Urinary bladder (tissue), 3 donors: ENCODE measurements at regions not wholly inside any gene's neighbourhood (a gene's known extent, or its start where the extent isn't known, plus 50 kb on each side); places are given as distances from the start of the nearest gene placed in this dataset.

Source experiments
- DNase-seq: peaks from one replicate; pipeline ENCODE4 v3.0.0-alpha.2; 2015; ENCODE audit errors: extremely low spot score
- H3K27ac ChIP-seq: one replicate; pipeline ENCODE4 v1.5.1; 2013; ENCODE audit warnings: low read depth, mild to moderate bottlenecking, moderate library complexity
- H3K36me3 ChIP-seq: one replicate; pipeline ENCODE4 v1.6.1; 2013; ENCODE audit warnings: mild to moderate bottlenecking, moderate library complexity; ENCODE audit not compliant: insufficient read depth
- H3K4me1 ChIP-seq: one replicate; pipeline ENCODE4 v1.6.1; 2013; ENCODE audit warnings: mild to moderate bottlenecking, moderate library complexity; ENCODE audit not compliant: insufficient read depth
- H3K4me3 ChIP-seq: one replicate; pipeline ENCODE4 v1.5.1; 2013; ENCODE audit warnings: low read depth, low read length
- WGBS: extraction: QIAGEN DNeasy Blood & Tissue Kit; methylation state at CpG from one replicate; pipeline ENCODE4 v1.1.7; 2013; 5-methylcytosine and 5-hydroxymethylcytosine counted together
- donor health status: healthy with polysubstance abuse.
- donor health status: healthy.

DNA sequence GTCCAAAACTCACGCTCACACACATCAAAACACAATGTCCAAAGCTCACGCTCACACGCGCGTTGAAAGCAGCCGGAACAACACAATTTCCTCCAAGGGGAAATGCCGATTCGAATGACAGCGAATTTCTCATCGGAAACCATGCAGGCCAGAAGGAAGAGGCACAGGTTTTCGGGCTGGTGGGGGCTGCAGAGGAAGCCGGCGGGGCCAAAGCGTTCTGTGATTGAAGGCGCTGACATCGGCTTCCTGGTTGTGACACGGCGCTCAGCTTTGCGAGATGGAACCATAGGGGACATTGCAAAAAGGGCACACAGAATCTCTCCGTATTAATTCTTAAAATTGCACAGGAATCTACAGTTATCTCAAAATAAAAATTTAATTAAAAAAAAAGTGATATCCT lies 61.3 kb downstream of the FOXL3 start:
- no peaks in the 10 kb centered on the region for H3K4me1 ChIP-seq
- 69% methylated on average over 20 of the region's 20 CpGs for WGBS
- H3K27ac ChIP-seq, result no peak overlapping the region
- no peaks in the 10 kb centered on the region for H3K36me3 ChIP-seq
- no peak for DNase-seq
- no peak overlapping the region for H3K4me3 ChIP-seq

DNA sequence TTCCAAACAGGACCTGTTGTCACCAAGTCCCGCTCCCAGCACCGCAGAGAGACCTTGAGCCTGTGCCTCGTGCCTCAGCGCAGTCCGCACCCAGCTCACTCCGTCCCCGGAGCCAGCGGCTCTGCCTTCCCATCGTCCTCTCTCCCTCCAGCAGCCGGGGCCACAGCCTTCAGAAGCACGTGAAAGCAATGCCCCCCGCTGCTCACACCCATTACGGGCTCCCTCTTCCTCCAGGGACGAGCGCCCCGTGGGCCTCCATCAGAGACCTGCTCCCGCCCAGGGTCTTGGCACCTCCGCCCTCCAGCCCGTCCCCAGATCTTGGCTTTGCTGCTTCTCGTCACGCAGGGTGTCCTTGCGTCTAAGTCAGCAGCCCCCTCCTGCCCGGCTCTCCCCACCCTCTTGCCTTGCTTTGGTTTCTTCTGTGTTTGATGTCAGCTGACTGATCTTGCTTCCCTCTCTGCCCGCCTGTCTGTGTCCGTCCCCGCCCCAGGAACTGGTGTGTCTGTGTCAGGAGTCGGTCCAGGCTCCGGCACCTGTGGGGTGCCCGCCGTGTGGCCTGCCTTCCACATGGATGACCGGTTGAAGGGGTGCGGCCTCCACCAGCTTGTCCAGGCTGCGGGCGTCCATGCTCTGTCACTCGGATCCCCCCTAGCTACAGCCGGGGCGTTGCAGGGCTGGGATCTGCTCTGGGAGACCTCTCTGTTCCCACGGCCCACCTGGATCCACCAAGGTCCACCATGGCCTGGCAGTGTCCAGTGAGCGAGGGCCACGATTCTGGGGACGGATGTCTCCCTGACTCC lies 61.9 kb downstream of the FOXL3 start:
- WGBS, result 76% methylated on average over 41 of the region's 41 CpGs
- H3K4me3 ChIP-seq, result no peak overlapping the region
- no peaks in the 10 kb centered on the region for H3K4me1 ChIP-seq
- H3K36me3 ChIP-seq, result no peaks in the 10 kb centered on the region
- no peak for DNase-seq
- H3K27ac ChIP-seq, result no peak overlapping the region

DNA sequence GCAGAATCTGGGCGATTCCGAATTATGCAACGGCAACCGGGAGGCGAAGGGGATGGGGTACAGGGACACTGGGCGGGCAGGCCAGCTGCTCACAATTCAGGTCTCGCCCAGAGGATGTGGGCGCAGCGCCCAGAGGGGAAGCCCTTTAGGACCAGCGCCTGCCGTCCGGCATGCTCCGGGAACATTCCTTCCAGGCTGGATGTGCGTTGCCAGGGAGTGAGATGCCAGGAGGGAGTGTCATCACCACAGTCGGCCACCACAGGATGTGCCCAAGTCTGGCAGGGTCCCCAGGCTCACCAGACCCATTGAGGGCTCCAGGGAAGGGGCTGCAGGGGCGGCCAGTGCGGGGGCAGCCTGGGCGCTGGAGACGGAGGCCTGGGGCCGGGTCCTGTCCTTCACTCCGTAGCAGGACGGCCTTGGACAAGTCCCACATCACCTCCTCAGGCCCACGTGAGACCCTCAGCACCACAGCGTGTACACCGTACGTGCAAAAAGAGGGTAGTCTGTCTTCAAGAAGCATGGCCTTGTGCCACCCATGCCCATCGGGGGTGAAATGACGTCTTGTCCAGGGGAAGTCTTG lies 63.9 kb downstream of the FOXL3 start:
- 79% methylated on average over 28 of the region's 28 CpGs for WGBS
- DNase-seq, result no peak
- H3K36me3 ChIP-seq, result no peaks in the 10 kb centered on the region
- no peak overlapping the region for H3K27ac ChIP-seq
- H3K4me1 ChIP-seq, result no peaks in the 10 kb centered on the region
- H3K4me3 ChIP-seq, result no peak overlapping the region

DNA sequence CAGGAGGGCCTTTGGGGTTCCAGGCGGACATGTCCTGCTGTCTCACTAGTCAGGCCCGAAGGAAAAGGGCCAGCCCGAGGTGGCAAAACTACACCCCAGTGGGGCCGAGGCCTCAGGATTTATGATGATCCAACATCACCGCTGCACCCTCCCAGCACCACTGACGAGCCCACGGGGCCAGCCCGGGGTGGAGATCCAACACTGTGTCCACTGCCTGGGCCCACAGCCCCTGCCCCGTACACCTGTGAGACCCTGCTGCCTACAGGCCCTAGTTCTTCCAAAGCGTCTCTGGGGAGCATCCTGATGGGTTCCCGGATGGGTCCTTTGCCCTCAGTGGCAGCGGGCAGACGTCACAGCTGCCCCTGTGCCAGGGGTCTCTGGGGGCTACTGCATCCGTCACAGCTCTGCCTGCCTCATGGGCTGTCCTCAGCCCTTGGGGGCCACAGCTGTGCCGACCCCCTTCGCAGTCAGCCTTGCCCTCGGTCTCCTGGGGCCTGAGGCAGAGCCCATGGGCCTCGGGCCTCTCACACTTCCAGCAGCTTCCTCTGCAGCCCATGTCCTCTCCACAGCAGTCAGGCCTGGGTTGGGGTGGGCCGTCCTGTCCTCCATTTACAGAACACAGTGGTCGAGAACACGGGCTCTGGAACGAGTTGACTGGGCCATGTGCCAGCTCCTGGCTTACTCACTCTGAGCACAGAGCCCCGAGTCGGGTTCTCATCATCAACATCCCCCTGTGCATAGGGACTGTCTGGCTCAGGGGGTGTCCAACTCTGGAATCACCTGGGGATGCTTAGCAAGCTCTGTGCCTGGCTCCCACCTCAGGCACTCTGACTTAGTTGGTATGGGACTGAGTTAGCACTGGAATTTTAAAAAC lies 64.9 kb downstream of the FOXL3 start:
- WGBS, result 78% methylated on average over 24 of the region's 24 CpGs
- H3K4me1 ChIP-seq, result no peaks in the 10 kb centered on the region
- no peak overlapping the region for H3K4me3 ChIP-seq
- no peak overlapping the region for H3K27ac ChIP-seq
- H3K36me3 ChIP-seq, result no peaks in the 10 kb centered on the region
- no peak for DNase-seq

DNA sequence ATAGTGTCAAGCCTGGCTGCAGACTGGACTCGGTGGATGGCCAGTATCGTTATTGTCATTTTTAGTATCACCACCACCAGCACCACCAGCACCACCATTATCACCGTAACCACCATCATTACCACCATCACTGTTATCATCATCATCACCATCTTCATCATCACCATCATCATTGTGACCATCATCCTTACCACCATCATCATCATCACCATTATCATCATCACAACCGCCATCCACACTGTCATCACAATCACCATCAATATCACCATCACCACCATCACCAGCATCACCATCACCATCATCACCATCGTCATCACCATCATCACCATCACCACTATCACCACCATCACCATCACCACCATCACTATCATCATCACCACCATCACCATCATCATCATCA lies 65.6 kb downstream of the FOXL3 start:
- H3K4me1 ChIP-seq, result no peaks in the 10 kb centered on the region
- DNase-seq, result no peak
- no peak overlapping the region for H3K27ac ChIP-seq
- H3K4me3 ChIP-seq, result no peak overlapping the region
- H3K36me3 ChIP-seq, result no peaks in the 10 kb centered on the region
- WGBS, result 97% methylated on average over 5 of the region's 5 CpGs

DNA sequence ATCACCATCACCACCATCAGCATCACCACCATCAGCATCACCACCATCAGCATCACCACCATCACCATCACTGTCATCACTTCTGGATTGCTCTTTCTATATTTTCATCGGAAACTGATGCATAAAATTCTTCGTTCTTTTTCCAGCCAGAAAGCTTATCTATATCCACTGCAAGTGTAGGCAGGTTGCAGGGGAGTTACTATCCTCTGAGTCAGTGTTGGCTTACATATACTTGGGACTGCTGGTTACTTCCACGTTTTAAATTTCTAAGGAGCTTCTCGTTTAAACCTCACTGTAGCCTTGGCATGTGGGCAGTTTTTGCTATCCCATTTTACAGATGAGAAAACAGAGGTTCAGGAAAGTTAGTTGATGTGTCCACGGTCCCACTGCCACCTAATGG lies 66.1 kb downstream of the FOXL3 start:
- no peak for DNase-seq
- WGBS, result 74% methylated on average over 5 of the region's 5 CpGs
- no peak overlapping the region for H3K27ac ChIP-seq

DNA sequence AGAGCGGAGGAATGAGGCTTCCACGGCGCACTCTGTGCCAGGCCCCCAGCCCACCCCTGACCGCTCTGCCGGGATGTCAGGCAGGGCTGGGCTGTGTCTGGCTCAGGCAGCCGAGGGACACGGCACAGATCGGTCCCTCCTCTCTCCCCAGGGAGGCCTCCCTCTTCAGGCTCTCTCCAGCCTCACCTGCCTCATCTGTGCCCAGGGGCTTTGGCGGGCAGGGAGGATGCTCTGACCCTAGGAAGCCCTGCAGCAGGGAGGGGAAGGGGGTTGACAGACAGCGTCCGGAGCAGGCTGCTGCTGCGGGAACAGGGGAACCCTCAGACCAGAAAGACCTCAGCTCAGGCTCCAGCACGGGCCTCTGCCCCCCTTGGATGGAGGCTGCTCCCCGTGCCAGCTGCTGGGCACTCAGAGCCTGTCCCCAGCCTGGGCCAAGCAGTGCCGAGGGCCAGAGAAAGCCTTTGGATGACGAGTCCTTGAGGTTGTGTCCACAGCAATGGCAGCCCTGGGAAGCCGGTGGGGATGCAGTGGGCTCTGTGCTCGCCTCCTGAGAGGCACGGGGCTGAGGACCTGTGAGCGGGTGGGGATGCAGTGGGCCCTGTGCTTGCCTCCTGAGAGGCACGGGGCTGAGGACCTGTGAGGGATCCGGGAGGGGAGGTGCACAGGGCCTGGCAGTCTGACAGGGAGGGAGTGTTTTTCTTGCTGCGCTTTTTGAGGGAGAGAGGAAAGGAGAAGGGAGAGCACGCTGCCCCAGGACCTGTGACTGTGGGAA lies 66.9 kb downstream of the FOXL3 start:
- WGBS, result 76% methylated on average over 24 of the region's 24 CpGs
- Histone ChIP-seq H3K4me3 (no peak overlapping the region), H3K27ac (no peak overlapping the region), H3K4me1 (no peaks in the 10 kb centered on the region), H3K36me3 (no peaks in the 10 kb centered on the region)
- DNase-seq, result no peak

More for the DNA sequence above, 66.1 kb downstream of the FOXL3 start:
- no peaks in the 10 kb centered on the region for H3K36me3 ChIP-seq
- no peak overlapping the region for H3K4me3 ChIP-seq
- no peaks in the 10 kb centered on the region for H3K4me1 ChIP-seq

DNA sequence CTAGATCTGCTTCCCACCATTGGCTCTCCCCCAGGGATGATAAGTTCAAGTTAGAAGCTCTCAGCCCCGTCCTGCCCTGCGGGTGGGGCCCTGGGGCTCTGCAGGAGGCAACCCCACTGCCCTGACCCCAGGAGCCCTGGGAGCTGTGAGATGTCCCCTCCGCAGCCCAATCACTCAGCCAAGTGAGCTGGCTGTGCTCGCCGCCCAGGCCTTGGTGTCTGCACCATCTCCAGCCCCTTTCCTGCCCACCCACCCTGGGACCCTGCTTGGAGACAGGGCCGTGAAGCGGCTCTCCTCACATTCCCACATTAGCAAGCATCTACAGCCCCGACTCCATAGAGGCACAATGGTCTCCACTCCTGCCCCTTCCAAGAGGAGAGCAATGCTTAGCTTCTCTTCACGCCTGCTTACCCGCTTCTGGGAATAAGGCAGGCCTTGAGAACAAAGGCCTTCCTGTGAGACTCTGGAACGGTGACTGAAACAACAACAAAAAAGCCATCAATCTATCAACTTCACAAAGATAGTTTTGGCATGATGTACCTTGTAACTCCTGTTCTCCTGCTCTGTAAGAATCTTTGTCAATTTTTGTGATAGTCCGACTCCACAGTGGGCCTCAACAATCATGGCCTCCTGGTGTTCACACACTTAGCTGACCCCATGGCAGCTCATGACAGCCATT lies 67.7 kb downstream of the FOXL3 start:
- Histone ChIP-seq H3K36me3 (no peaks in the 10 kb centered on the region), H3K4me3 (no peak overlapping the region), H3K4me1 (no peaks in the 10 kb centered on the region), H3K27ac (no peak overlapping the region)
- 78% methylated on average over 12 of the region's 12 CpGs for WGBS
- DNase-seq, result no peak

DNA sequence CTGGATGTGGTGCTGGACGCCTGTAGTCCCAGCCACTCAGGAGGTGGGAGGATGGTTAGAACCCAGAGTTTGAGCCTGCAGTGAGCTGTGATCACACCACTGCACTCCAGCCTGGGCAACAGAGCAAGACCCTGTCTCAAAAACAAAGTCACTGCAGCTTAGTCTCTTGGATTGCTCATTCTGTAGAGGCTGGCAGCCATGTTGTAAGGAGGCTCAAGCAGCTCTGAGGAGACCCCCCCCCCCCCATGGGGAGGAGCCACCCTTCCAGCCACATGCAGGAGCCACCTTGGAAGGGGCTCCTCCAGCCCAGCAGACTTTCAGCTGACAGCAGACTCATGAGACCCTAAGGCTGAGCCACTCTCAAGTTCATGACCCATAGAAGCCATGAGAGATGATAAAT lies 68.4 kb downstream of the FOXL3 start:
- no peaks in the 10 kb centered on the region for H3K4me1 ChIP-seq
- WGBS, result 94% methylated on average over 1 of the region's 1 CpG
- no peak for DNase-seq
- no peaks in the 10 kb centered on the region for H3K36me3 ChIP-seq
- H3K4me3 ChIP-seq, result no peak overlapping the region
- no peak overlapping the region for H3K27ac ChIP-seq

DNA sequence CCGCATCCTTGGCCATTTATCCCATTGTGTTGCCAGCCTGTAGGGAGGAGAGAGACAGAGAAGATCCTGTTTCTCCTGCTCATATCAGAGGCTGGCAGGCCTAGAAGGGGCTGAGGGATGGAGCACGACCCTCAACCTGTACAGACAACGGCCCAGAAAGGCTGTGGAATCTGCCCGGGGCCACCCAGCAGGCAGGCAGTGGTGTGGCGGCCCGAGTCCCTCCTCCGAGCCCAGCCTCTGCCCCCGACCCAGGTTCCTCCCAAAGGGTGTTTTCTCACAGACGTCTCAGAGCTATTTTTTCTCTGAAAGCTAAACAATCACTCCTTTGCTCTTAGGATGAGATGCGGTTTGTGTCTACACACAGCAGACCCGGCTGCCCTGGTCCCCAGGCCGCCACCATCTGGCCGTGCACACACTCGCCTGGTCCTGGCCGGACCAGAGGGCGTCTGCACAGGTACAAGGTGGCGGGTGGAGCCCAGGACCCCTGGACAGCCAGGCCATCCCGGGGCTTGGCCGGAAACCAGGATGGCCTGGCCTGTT lies 69.3 kb downstream of the FOXL3 start:
- DNase-seq, result no peak
- H3K27ac ChIP-seq, result no peak overlapping the region
- H3K36me3 ChIP-seq, result no peaks in the 10 kb centered on the region
- H3K4me3 ChIP-seq, result no peak overlapping the region
- 84% methylated on average over 19 of the region's 19 CpGs for WGBS
- H3K4me1 ChIP-seq, result no peaks in the 10 kb centered on the region

DNA sequence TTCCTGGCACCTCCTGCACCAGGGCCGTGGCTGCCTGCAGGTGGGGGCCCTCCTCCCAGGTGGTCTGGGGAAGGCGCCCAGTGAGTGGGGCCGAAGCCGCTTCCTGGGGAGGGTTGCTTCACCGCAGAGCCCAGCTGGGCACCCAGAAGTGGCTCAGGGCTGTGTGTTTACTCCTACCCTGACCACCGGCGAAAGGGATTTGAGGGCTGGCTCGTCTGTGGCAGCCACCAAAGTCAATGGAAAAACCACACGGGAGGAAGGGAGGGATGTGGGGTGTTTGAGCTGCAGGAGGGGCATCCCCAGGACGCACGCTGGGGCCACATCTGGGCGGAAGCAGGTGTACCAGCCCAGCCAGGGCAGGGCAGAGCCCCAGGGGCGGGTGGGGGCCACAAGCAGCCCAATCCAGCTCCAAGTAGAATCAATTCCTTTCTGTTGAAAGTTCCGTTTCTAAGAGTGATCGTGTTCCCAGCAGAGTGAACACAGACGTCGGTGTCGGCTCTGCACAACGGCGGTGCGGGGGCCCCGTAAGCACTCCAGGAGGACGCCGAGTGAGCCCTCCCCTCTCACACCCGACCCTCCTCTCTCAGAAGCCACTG lies 69.9 kb downstream of the FOXL3 start:
- WGBS, result 55% methylated on average over 25 of the region's 25 CpGs

DNA sequence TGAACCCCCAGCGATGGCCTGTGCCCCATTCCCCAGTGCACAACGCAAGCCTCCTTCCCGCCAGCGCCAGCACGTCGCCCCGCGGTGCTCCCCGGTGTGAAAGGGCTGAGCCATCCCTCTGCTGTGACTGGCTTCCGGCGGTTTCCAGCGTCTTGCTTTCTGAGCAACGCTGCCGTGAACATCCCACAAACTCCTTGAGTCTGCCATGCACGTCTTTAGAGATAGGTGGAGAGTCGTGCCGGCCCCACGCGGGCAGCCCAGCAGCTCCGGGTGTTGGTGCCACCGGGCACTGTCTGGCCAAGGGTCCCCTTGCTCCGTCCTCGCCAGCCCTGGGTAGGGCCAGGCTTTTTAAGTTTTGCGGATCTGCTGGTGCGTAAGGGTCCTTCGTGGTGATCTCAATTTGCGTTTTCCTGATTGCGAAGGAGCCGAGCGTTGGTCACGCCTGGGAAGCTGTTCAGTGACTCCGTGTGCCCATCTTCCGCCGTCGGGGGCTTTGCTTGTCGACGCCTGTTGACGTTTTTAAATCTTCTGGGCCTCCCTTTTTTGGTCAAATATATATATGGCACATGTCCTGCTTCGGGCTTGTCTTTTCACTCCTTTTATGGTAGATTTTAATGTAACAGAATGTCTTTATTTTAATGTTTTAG lies 70.6 kb downstream of the FOXL3 start:
- no peak for DNase-seq
- H3K4me3 ChIP-seq, result no peak overlapping the region
- H3K27ac ChIP-seq, result no peak overlapping the region
- no peaks in the 10 kb centered on the region for H3K4me1 ChIP-seq
- 74% methylated on average over 39 of the region's 39 CpGs for WGBS
- H3K36me3 ChIP-seq, result no peaks in the 10 kb centered on the region

More for the DNA sequence above, 69.9 kb downstream of the FOXL3 start:
- DNase-seq, result no peak
- Histone ChIP-seq H3K4me3 (no peak overlapping the region), H3K4me1 (no peaks in the 10 kb centered on the region), H3K36me3 (no peaks in the 10 kb centered on the region), H3K27ac (no peak overlapping the region)
